ENCODE measurements at regions not wholly inside any gene's neighbourhood (a gene's known extent, or its start where the extent isn't known, plus 50 kb on each side); places are given as distances from the start of the nearest gene placed in this dataset.
"Not testable (repeated sequence)": the region's sequence is repeated elsewhere in the genome, so short reads cannot be mapped to it uniquely, and the experiment has no call there.

DNA sequence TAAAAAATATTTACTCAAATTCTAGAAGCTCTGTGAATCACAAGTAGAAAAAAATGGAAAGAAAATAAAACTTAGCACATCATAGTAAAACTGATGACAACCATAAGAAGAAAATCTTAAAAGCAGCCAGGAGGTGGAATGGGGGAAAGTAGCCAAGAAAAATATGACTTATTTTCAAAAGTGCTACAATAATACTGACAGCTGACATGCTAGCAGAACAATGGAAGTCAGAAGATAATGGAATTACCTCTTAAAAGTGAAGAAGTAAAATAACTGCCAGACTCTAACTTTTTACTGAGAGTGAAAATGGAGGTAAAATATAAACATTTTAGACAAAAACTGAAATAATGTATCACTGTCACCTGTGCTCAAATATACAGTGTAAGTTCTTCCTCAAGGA lies 532.2 kb upstream of the SGCD start:
- no peaks in the 10 kb centered on the region for H3K27me3 Mint-ChIP-seq
- H3K36me3 Mint-ChIP-seq (ENCODE audit: low read depth): no peaks in the 10 kb centered on the region
- no peak for DNase-seq
- ATAC-seq: no peak
- peaks cover 6% of the 10 kb centered on the region for H3K9me3 ChIP-seq (ENCODE audit: control insufficient read depth, low read length, poor library complexity, severe bottlenecking)
- H3K4me3 Mint-ChIP-seq: no peak overlapping the region
- no peak overlapping the region for H3K27ac Mint-ChIP-seq
- no peaks in the 10 kb centered on the region for H3K4me1 Mint-ChIP-seq

- no peaks in the 10 kb centered on the region for H3K36me3 Mint-ChIP-seq (ENCODE audit: low read depth)
- H3K27me3 Mint-ChIP-seq: no peaks in the 10 kb centered on the region
- no peak overlapping the region for H3K4me3 Mint-ChIP-seq
Measured at GRCh38 chr5:155799308-155799707, 527.7 kb upstream of the SGCD start.

GRCh38 chr5:155807884-155808576 lies 518.9 kb upstream of the SGCD start:
- no peaks in the 10 kb centered on the region for H3K27me3 Mint-ChIP-seq
- ATAC-seq: no peak

More at GRCh38 chr5:155799308-155799707, 527.7 kb upstream of the SGCD start:
- DNase-seq (no peak), ATAC-seq (no peak)
- Mint-ChIP-seq H3K27ac (no peak overlapping the region), H3K4me1 (no peaks in the 10 kb centered on the region)
- no peaks in the 10 kb centered on the region for H3K9me3 ChIP-seq (ENCODE audit: control insufficient read depth, low read length, poor library complexity, severe bottlenecking)

GRCh38 chr5:155815248-155815647 lies 511.7 kb upstream of the SGCD start:
- Mint-ChIP-seq H3K27ac (no peak overlapping the region), H3K4me1 (no peaks in the 10 kb centered on the region), H3K27me3 (no peaks in the 10 kb centered on the region), H3K36me3 (ENCODE audit: low read depth) (no peaks in the 10 kb centered on the region), H3K4me3 (no peak overlapping the region)
- ATAC-seq (no peak), DNase-seq (no peak)
- H3K9me3 ChIP-seq (ENCODE audit: control insufficient read depth, low read length, poor library complexity, severe bottlenecking): no peaks in the 10 kb centered on the region

More at GRCh38 chr5:155807884-155808576, 518.9 kb upstream of the SGCD start:
- Mint-ChIP-seq H3K27ac (no peak overlapping the region), H3K4me3 (no peak overlapping the region), H3K4me1 (no peaks in the 10 kb centered on the region), H3K36me3 (ENCODE audit: low read depth) (no peaks in the 10 kb centered on the region)
- H3K9me3 ChIP-seq (ENCODE audit: control insufficient read depth, low read length, poor library complexity, severe bottlenecking): no peaks in the 10 kb centered on the region
- DNase-seq: no peak

GRCh38 chr5:155822177-155822576 lies 504.8 kb upstream of the SGCD start:
- DNase-seq (no peak), ATAC-seq (no peak)
- Mint-ChIP-seq H3K4me3 (no peak overlapping the region), H3K36me3 (ENCODE audit: low read depth) (no peaks in the 10 kb centered on the region), H3K27ac (no peak overlapping the region), H3K4me1 (no peaks in the 10 kb centered on the region), H3K27me3 (no peaks in the 10 kb centered on the region)
- no peaks in the 10 kb centered on the region for H3K9me3 ChIP-seq (ENCODE audit: control insufficient read depth, low read length, poor library complexity, severe bottlenecking)

DNA sequence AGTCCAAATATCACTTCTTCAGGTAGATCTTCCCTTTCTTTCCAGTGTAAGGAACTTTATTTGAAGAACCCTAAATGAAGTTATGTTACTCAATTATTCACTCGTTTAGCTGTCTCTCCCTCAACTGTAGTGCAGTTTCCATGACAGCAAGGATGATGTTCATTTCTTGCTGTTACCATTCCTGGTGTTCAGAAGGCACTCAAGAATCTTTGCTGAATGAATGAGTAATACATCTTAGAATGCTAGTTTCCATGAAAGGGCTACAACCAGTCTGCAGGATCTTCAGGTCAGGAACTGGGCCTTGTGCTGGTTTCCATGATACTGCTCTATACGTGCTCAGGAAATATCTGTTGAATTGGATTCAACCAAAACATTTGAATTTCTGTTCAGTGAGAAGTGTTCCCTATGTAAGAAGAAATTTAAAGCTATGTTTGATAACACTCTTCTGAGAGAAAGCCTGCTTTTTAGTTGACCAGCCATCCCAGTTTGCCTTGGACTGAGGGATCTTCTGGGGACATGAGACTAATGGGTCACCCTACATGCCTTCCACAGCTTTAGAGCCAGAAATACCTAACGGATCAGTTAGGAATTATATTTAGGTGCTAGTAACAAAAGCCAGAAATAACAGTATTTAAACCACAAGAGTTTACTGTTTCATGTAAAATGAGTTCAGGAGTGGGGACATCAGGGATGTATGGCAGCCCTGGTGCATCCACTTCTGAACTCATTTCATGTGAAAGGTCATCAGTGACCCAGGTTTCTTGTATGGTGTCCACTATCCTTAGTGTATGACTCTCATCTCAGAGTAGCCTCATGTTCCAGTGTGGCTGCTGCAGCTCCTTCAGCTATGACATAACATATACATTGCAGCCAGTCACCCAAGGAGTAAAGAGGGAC lies 500.1 kb upstream of the SGCD start:
- H3K36me3 Mint-ChIP-seq (ENCODE audit: low read depth): no peaks in the 10 kb centered on the region
- H3K4me3 Mint-ChIP-seq: no peak overlapping the region
- DNase-seq (no peak), ATAC-seq (no peak)
- H3K27ac Mint-ChIP-seq: no peak overlapping the region
- H3K4me1 Mint-ChIP-seq: no peaks in the 10 kb centered on the region
- no peaks in the 10 kb centered on the region for H3K9me3 ChIP-seq (ENCODE audit: control insufficient read depth, low read length, poor library complexity, severe bottlenecking)
- H3K27me3 Mint-ChIP-seq: no peaks in the 10 kb centered on the region

DNA sequence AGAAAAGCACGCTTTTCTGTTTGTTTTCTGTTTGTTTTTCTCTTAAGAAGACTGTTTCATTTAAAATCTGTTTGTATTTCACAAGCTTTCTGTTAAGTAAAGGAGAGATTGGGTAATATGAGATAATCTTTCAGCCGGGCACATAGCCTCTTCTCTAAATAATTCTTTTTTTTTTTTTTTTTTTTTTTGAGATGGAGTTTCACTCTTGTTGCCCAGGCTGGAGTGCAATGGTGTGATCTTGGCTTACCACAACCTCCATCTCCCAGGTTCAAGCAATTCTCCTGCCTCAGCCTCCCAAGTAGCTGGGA lies 499.5 kb upstream of the SGCD start:
- ATAC-seq; H3K4me1 Mint-ChIP-seq; H3K36me3 Mint-ChIP-seq (ENCODE audit: low read depth); H3K27ac Mint-ChIP-seq; H3K27me3 Mint-ChIP-seq; H3K9me3 ChIP-seq (ENCODE audit: control insufficient read depth, low read length, poor library complexity, severe bottlenecking); H3K4me3 Mint-ChIP-seq; DNase-seq: not testable (repeated sequence)

GRCh38 chr5:155827949-155828348 lies 499.0 kb upstream of the SGCD start:
- ATAC-seq: no peak
- Mint-ChIP-seq H3K36me3 (ENCODE audit: low read depth) (no peaks in the 10 kb centered on the region), H3K27ac (no peak overlapping the region), H3K4me1 (no peaks in the 10 kb centered on the region), H3K4me3 (no peak overlapping the region), H3K27me3 (no peaks in the 10 kb centered on the region)
- DNase-seq: no peak
- H3K9me3 ChIP-seq (ENCODE audit: control insufficient read depth, low read length, poor library complexity, severe bottlenecking): no peaks in the 10 kb centered on the region

DNA sequence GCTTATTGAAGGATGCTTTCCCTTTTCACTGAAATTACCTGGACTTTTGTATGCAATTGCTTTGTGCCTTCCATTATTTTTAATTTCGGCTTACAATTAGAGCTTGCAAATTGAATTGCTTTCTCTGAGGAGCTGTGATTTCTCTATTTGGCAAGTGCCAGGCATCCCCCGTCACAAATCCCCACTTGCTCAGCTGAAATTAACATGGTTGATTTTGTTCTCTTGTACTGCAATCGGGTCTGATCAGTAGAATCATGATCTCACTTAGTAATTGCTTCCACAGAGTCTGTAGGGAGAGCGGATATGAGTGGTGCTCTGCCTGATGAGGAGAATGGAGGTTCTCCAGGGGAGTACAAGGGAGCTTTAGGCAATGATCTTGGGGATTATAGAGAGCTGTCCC lies 495.5 kb upstream of the SGCD start:
- H3K9me3 ChIP-seq (ENCODE audit: control insufficient read depth, low read length, poor library complexity, severe bottlenecking): no peaks in the 10 kb centered on the region
- DNase-seq: no peak
- Mint-ChIP-seq H3K4me3 (no peak overlapping the region), H3K27ac (no peak overlapping the region), H3K27me3 (no peaks in the 10 kb centered on the region), H3K4me1 (no peaks in the 10 kb centered on the region), H3K36me3 (ENCODE audit: low read depth) (no peaks in the 10 kb centered on the region)
- ATAC-seq: no peak

- Mint-ChIP-seq H3K27me3 (no peaks in the 10 kb centered on the region), H3K4me1 (no peaks in the 10 kb centered on the region), H3K36me3 (ENCODE audit: low read depth) (no peaks in the 10 kb centered on the region), H3K4me3 (no peak overlapping the region), H3K27ac (no peak overlapping the region)
- ATAC-seq: no peak
- H3K9me3 ChIP-seq (ENCODE audit: control insufficient read depth, low read length, poor library complexity, severe bottlenecking): no peaks in the 10 kb centered on the region
- no peak for DNase-seq
Measured at GRCh38 chr5:155833287-155833686, 493.7 kb upstream of the SGCD start.

DNA sequence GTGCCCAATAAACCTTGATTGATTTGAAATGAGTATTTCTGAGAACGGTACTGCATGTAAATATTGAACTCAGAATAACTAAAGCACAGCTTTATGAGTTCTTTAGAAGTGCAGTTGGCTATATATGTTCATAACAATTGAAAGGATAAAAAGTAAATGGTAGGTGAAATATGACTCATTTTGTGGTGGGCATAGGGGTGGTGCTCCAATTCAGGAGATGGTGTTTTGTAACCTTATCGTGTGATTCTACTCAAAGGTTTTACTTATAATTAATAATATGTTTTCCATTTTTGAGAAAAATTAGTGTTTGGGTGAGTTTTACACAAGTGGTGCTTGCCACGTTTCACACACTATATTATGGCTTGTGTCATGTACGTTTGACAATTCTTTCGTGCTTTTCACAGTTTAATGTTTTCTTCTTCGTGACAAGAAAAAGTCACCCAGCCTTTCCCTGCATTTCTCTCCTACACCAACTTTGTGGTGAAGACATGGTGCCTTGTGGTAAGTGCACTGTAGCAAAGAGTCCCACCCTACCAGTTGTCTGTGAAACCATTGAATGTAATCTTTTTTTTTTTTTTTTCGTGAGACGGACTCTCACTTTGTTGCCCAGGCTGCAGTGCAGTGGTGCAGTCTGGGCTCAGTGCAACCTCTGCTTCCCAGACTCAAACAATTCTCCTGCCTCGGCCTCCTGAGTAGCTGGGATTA lies 492.5 kb upstream of the SGCD start:
- H3K27me3 Mint-ChIP-seq: no peaks in the 10 kb centered on the region
- no peak overlapping the region for H3K4me3 Mint-ChIP-seq
- H3K4me1 Mint-ChIP-seq: no peaks in the 10 kb centered on the region
- ATAC-seq (no peak), DNase-seq (no peak)
- H3K36me3 Mint-ChIP-seq (ENCODE audit: low read depth): no peaks in the 10 kb centered on the region
- H3K9me3 ChIP-seq (ENCODE audit: control insufficient read depth, low read length, poor library complexity, severe bottlenecking): no peaks in the 10 kb centered on the region
- H3K27ac Mint-ChIP-seq: no peak overlapping the region

DNA sequence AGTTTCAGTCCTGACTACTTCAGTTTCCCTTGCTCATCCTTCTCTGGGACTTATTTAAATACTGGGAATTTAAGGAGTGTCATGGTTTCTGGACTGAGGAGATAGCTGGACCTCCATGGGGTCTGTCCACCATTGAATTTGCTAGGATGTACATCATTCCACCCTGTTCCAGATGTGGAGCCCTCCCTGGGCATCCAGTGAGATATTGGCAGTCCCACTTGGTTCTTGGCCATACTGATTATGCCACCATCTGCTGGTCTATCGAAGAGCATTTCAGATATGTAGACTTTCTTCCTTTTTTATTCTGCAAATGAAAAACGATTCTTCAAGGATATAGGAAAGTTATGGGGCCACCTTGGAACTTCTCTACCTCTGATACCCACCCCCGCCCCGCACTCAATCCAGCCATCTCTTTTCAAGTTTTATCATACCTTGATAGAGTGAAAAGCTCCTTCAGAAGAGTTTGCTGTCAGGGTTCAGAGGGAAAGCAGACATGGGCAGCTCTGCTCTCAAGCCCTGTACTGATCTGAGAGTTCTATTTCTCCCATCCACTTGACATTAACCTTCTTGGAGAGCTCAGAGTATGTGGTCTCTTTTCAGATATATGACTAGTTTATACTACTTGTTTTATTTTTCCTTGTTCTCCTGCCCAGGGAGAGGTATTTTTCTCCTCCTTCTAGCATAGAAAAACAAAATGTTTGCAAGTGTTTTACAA lies 490.7 kb upstream of the SGCD start:
- no peak overlapping the region for H3K27ac Mint-ChIP-seq
- DNase-seq (no peak), ATAC-seq (no peak)
- H3K4me1 Mint-ChIP-seq: no peaks in the 10 kb centered on the region
- no peaks in the 10 kb centered on the region for H3K36me3 Mint-ChIP-seq (ENCODE audit: low read depth)
- H3K9me3 ChIP-seq (ENCODE audit: control insufficient read depth, low read length, poor library complexity, severe bottlenecking): no peaks in the 10 kb centered on the region
- H3K4me3 Mint-ChIP-seq: no peak overlapping the region
- H3K27me3 Mint-ChIP-seq: no peaks in the 10 kb centered on the region

GRCh38 chr5:155838394-155838793 lies 488.6 kb upstream of the SGCD start:
- no peaks in the 10 kb centered on the region for H3K36me3 Mint-ChIP-seq (ENCODE audit: low read depth)
- no peaks in the 10 kb centered on the region for H3K4me1 Mint-ChIP-seq
- no peak for DNase-seq

More at GRCh38 chr5:155838394-155838793, 488.6 kb upstream of the SGCD start:
- no peaks in the 10 kb centered on the region for H3K9me3 ChIP-seq (ENCODE audit: control insufficient read depth, low read length, poor library complexity, severe bottlenecking)
- Mint-ChIP-seq H3K4me3 (no peak overlapping the region), H3K27me3 (no peaks in the 10 kb centered on the region), H3K27ac (no peak overlapping the region)
- no peak for ATAC-seq
